ENCODE measurements at regions not wholly inside any gene's neighbourhood (a gene's known extent, or its start where the extent isn't known, plus 50 kb on each side); places are given as distances from the start of the nearest gene placed in this dataset.
A peak's percentile ranks its signal among the peaks of the same experiment; 100 is the strongest.

GRCh38 chr5:164298165-164298564 is 792.7 kb downstream of the MAT2B start:
- Histone ChIP-seq H3K9me3 (ENCODE audit: low read length) (no peaks in the 10 kb centered on the region), H2AFZ (ENCODE audit: low read depth, low read length) (no peak overlapping the region), H3K27ac (ENCODE audit: low read length) (no peak overlapping the region), H3K79me2 (replicated peaks; ENCODE audit: insufficient read depth, low read length) (no peaks in the 10 kb centered on the region), H3K4me3 (ENCODE audit: low read length) (peak overlapping the region; percentile 66), H3K36me3 (ENCODE audit: insufficient read depth, low read length) (no peaks in the 10 kb centered on the region), H4K20me1 (ENCODE audit: insufficient read depth) (no peaks in the 10 kb centered on the region), H3K27me3 (ENCODE audit: insufficient read depth, low read depth, low read length) (peaks cover 41% of the 10 kb centered on the region), H3K4me2 (ENCODE audit: low read length) (peak overlapping the region; percentile 50), H3K9ac (ENCODE audit: low read length) (no peak overlapping the region), H3F3A (ENCODE audit: insufficient read depth, low read length, poor library complexity, severe bottlenecking) (no peaks in the 10 kb centered on the region), H3K9me2 (ENCODE audit: insufficient read depth, low read length) (no peaks in the 10 kb centered on the region)
- no peak for TF ChIP-seq MXI1 (conservative IDR thresholded peaks at IDR 0.05; ENCODE audit: poor library complexity, severe bottlenecking)
- no peak for TF ChIP-seq CTCF (IDR thresholded peaks at IDR 0.05; ENCODE audit: poor library complexity, severe bottlenecking)
- no peak for TF ChIP-seq EP300 (conservative IDR thresholded peaks at IDR 0.05; ENCODE audit: poor library complexity, severe bottlenecking)
- TF ChIP-seq EZH2 (IDR thresholded peaks at IDR 0.05; ENCODE audit: borderline replicate concordance, insufficient read depth, low read length, poor library complexity, severe bottlenecking) = no peak
- TF ChIP-seq RAD21 (conservative IDR thresholded peaks at IDR 0.05) = no peak
- TF ChIP-seq SMC3 (conservative IDR thresholded peaks at IDR 0.05; ENCODE audit: poor library complexity) = no peak
- no peak for TF ChIP-seq TAF1 (IDR thresholded peaks at IDR 0.05; ENCODE audit: low read depth)
- TF ChIP-seq REST (IDR thresholded peaks at IDR 0.05; ENCODE audit: borderline replicate concordance) = no peak
- no peak for TF ChIP-seq POLR2AphosphoS5 (IDR thresholded peaks at IDR 0.05)

- H3K9me3 ChIP-seq (ENCODE audit: low read length) = no peaks in the 10 kb centered on the region
- H3K4me2 ChIP-seq (ENCODE audit: low read length) = no peak overlapping the region
- no peaks in the 10 kb centered on the region for H3K79me2 ChIP-seq (replicated peaks; ENCODE audit: insufficient read depth, low read length)
- no peaks in the 10 kb centered on the region for H3K36me3 ChIP-seq (ENCODE audit: insufficient read depth, low read length)
- peaks cover 33% of the 10 kb centered on the region for H3K27me3 ChIP-seq (ENCODE audit: insufficient read depth, low read depth, low read length)
- no peaks in the 10 kb centered on the region for H3K9me2 ChIP-seq (ENCODE audit: insufficient read depth, low read length)
- H3F3A ChIP-seq (ENCODE audit: insufficient read depth, low read length, poor library complexity, severe bottlenecking) = no peaks in the 10 kb centered on the region
- no peak overlapping the region for H2AFZ ChIP-seq (ENCODE audit: low read depth, low read length)
- TF ChIP-seq EP300 (conservative IDR thresholded peaks at IDR 0.05; ENCODE audit: poor library complexity, severe bottlenecking) = no peak
- TF ChIP-seq SMC3 (conservative IDR thresholded peaks at IDR 0.05; ENCODE audit: poor library complexity) = no peak
- TF ChIP-seq CTCF (IDR thresholded peaks at IDR 0.05; ENCODE audit: poor library complexity, severe bottlenecking) = no peak
- no peak for TF ChIP-seq MXI1 (conservative IDR thresholded peaks at IDR 0.05; ENCODE audit: poor library complexity, severe bottlenecking)
- no peak for TF ChIP-seq TAF1 (IDR thresholded peaks at IDR 0.05; ENCODE audit: low read depth)
- TF ChIP-seq RAD21 (conservative IDR thresholded peaks at IDR 0.05) = no peak
- no peak for TF ChIP-seq POLR2AphosphoS5 (IDR thresholded peaks at IDR 0.05)
- no peak for TF ChIP-seq REST (IDR thresholded peaks at IDR 0.05; ENCODE audit: borderline replicate concordance)
- TF ChIP-seq EZH2 (IDR thresholded peaks at IDR 0.05; ENCODE audit: borderline replicate concordance, insufficient read depth, low read length, poor library complexity, severe bottlenecking) = no peak
- H3K4me3 ChIP-seq (ENCODE audit: low read length) = no peak overlapping the region
- no peaks in the 10 kb centered on the region for H4K20me1 ChIP-seq (ENCODE audit: insufficient read depth)
- no peak overlapping the region for H3K9ac ChIP-seq (ENCODE audit: low read length)
- H3K27ac ChIP-seq (ENCODE audit: low read length) = no peak overlapping the region
Measured at GRCh38 chr5:164300295-164300694, 794.9 kb downstream of the MAT2B start.
